ENCODE measurements at regions not wholly inside any gene's neighbourhood (a gene's known extent, or its start where the extent isn't known, plus 50 kb on each side); places are given as distances from the start of the nearest gene placed in this dataset.

GRCh38 chr1:233444484-233444883, 117.0 kb downstream of the MAP3K21 start:
- TF ChIP-seq, protein P1, sequence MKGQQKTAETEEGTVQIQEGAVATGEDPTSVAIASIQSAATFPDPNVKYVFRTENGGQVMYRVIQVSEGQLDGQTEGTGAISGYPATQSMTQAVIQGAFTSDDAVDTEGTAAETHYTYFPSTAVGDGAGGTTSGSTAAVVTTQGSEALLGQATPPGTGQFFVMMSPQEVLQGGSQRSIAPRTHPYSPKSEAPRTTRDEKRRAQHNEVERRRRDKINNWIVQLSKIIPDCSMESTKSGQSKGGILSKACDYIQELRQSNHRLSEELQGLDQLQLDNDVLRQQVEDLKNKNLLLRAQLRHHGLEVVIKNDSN (CRISPR knock-in tag; IDR thresholded peaks at IDR 0.05): no peak
- TF ChIP-seq, protein P2, sequence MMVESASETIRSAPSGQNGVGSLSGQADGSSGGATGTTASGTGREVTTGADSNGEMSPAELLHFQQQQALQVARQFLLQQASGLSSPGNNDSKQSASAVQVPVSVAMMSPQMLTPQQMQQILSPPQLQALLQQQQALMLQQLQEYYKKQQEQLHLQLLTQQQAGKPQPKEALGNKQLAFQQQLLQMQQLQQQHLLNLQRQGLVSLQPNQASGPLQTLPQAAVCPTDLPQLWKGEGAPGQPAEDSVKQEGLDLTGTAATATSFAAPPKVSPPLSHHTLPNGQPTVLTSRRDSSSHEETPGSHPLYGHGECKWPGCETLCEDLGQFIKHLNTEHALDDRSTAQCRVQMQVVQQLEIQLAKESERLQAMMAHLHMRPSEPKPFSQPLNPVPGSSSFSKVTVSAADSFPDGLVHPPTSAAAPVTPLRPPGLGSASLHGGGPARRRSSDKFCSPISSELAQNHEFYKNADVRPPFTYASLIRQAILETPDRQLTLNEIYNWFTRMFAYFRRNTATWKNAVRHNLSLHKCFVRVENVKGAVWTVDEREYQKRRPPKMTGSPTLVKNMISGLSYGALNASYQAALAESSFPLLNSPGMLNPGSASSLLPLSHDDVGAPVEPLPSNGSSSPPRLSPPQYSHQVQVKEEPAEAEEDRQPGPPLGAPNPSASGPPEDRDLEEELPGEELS (CRISPR knock-in tag; IDR thresholded peaks at IDR 0.05): no peak
- TF ChIP-seq, protein P3, sequence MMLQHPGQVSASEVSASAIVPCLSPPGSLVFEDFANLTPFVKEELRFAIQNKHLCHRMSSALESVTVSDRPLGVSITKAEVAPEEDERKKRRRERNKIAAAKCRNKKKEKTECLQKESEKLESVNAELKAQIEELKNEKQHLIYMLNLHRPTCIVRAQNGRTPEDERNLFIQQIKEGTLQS (CRISPR knock-in tag; conservative IDR thresholded peaks at IDR 0.05): no peak
- TF ChIP-seq, protein P4, sequence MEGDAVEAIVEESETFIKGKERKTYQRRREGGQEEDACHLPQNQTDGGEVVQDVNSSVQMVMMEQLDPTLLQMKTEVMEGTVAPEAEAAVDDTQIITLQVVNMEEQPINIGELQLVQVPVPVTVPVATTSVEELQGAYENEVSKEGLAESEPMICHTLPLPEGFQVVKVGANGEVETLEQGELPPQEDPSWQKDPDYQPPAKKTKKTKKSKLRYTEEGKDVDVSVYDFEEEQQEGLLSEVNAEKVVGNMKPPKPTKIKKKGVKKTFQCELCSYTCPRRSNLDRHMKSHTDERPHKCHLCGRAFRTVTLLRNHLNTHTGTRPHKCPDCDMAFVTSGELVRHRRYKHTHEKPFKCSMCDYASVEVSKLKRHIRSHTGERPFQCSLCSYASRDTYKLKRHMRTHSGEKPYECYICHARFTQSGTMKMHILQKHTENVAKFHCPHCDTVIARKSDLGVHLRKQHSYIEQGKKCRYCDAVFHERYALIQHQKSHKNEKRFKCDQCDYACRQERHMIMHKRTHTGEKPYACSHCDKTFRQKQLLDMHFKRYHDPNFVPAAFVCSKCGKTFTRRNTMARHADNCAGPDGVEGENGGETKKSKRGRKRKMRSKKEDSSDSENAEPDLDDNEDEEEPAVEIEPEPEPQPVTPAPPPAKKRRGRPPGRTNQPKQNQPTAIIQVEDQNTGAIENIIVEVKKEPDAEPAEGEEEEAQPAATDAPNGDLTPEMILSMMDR (IDR thresholded peaks at IDR 0.05): no peak
- TF ChIP-seq CBFB (CRISPR knock-in tag; IDR thresholded peaks at IDR 0.05; ENCODE audit: low read depth) (no peak), CREB1 (CRISPR knock-in tag; IDR thresholded peaks at IDR 0.05) (no peak)
